Ramos (cell line): ENCODE measurements at regions not wholly inside any gene's neighbourhood (a gene's known extent, or its start where the extent isn't known, plus 50 kb on each side); places are given as distances from the start of the nearest gene placed in this dataset.

Experiments used
- in situ Hi-C: fragments of 300-500 bp; cut with MboI; formaldehyde crosslinking; loops from one replicate; pipeline ENCODE4 v1.14.3; 2022; ENCODE audit warnings: low sequenced_read_pairs; ENCODE audit not compliant: unreplicated experiment

GRCh38 chr2:121033461-121033996 is 251.5 kb downstream of the TFCP2L1 start:
- in situ Hi-C loops, result no loop called here

GRCh38 chr2:121034551-121034950 is 250.5 kb downstream of the TFCP2L1 start:
- in situ Hi-C loops, result no loop called here

GRCh38 chr2:121036226-121036692 is 248.7 kb downstream of the TFCP2L1 start:
- in situ Hi-C loops, result no loop called here

GRCh38 chr2:121037480-121037879 is 247.5 kb downstream of the TFCP2L1 start:
- in situ Hi-C loops, result no loop called here

- in situ Hi-C loops, result no loop called here
Observed at GRCh38 chr2:121038031-121038430, 247.0 kb downstream of the TFCP2L1 start.

- in situ Hi-C loops, result no loop called here
Observed at GRCh38 chr2:121038431-121038830, 246.6 kb downstream of the TFCP2L1 start.

GRCh38 chr2:121038891-121039616 is 245.9 kb downstream of the TFCP2L1 start:
- in situ Hi-C loops, result no loop called here

- in situ Hi-C loops, result no loop called here
Observed at GRCh38 chr2:121039679-121040078, 245.3 kb downstream of the TFCP2L1 start.

GRCh38 chr2:121041516-121041915 is 243.5 kb downstream of the TFCP2L1 start:
- in situ Hi-C loops, result no loop called here

- in situ Hi-C loops, result no loop called here
Observed at GRCh38 chr2:121043061-121043826, 241.8 kb downstream of the TFCP2L1 start.

GRCh38 chr2:121043827-121044222 is 241.2 kb downstream of the TFCP2L1 start:
- in situ Hi-C loops, result no loop called here

- in situ Hi-C loops, result no loop called here
Observed at GRCh38 chr2:121044412-121044811, 240.6 kb downstream of the TFCP2L1 start.

- in situ Hi-C loops, result no loop called here
Observed at GRCh38 chr2:121045245-121045644, 239.8 kb downstream of the TFCP2L1 start.

GRCh38 chr2:121046335-121046734 is 238.7 kb downstream of the TFCP2L1 start:
- in situ Hi-C loops, result no loop called here

- in situ Hi-C loops, result no loop called here
Observed at GRCh38 chr2:121047383-121047782, 237.6 kb downstream of the TFCP2L1 start.

GRCh38 chr2:121049131-121049530 is 235.9 kb downstream of the TFCP2L1 start:
- in situ Hi-C loops, result no loop called here

- in situ Hi-C loops, result no loop called here
Observed at GRCh38 chr2:121049950-121050585, 234.9 kb downstream of the TFCP2L1 start.

- in situ Hi-C loops, result no loop called here
Observed at GRCh38 chr2:121051311-121051710, 233.7 kb downstream of the TFCP2L1 start.

GRCh38 chr2:121052023-121052422 is 233.0 kb downstream of the TFCP2L1 start:
- in situ Hi-C loops, result no loop called here

- in situ Hi-C loops, result no loop called here
Observed at GRCh38 chr2:121052521-121052920, 232.5 kb downstream of the TFCP2L1 start.

- in situ Hi-C loops, result no loop called here
Observed at GRCh38 chr2:121055088-121055487, 229.9 kb downstream of the TFCP2L1 start.
